Fibroblast of villous mesenchyme (primary cell): ENCODE measurements at regions not wholly inside any gene's neighbourhood (a gene's known extent, or its start where the extent isn't known, plus 50 kb on each side); places are given as distances from the start of the nearest gene placed in this dataset.
A peak's percentile ranks its signal among the peaks of the same experiment; 100 is the strongest.

ENCODE experiments used
- DNase-seq: peaks from one replicate; pipeline ENCODE4 v3.0.0-alpha.2; 2010; ENCODE audit warnings: low read depth
- H3K4me3 ChIP-seq: 2 replicates; pipeline ENCODE4 v1.5.1; 2011; ENCODE audit warnings: low read depth, mild to moderate bottlenecking, low read length
- CTCF ChIP-seq: IDR thresholded peaks from 2 replicates; pipeline ENCODE4 v1.5.1; 2012; ENCODE audit warnings: low read depth, mild to moderate bottlenecking, low read length; ENCODE audit not compliant: insufficient read depth

- no peak overlapping the region for H3K4me3 ChIP-seq
- no peak for DNase-seq
- no peak for TF ChIP-seq CTCF
These were observed 177.9 kb downstream of the C9orf50 start for GRCh38 chr9:129442803-129443511.

- no peak for DNase-seq
- no peak for TF ChIP-seq CTCF
- H3K4me3 ChIP-seq: no peak overlapping the region
These were observed 179.0 kb downstream of the C9orf50 start for GRCh38 chr9:129441852-129442251.

GRCh38 chr9:129440435-129441186 is 180.3 kb downstream of the C9orf50 start:
- H3K4me3 ChIP-seq: no peak overlapping the region
- no peak for DNase-seq
- TF ChIP-seq CTCF: no peak

GRCh38 chr9:129439242-129439641 is 181.7 kb downstream of the C9orf50 start:
- H3K4me3 ChIP-seq: no peak overlapping the region
- TF ChIP-seq CTCF: no peak
- DNase-seq: no peak

- DNase-seq: no peak
- peak overlapping the region; percentile 58 for H3K4me3 ChIP-seq
These were observed 183.1 kb downstream of the C9orf50 start for GRCh38 chr9:129437626-129438323.

More at GRCh38 chr9:129437626-129438323, 183.1 kb downstream of the C9orf50 start:
- no peak for TF ChIP-seq CTCF
